ENCODE measurements at regions not wholly inside any gene's neighbourhood (a gene's known extent, or its start where the extent isn't known, plus 50 kb on each side); places are given as distances from the start of the nearest gene placed in this dataset.

DNA sequence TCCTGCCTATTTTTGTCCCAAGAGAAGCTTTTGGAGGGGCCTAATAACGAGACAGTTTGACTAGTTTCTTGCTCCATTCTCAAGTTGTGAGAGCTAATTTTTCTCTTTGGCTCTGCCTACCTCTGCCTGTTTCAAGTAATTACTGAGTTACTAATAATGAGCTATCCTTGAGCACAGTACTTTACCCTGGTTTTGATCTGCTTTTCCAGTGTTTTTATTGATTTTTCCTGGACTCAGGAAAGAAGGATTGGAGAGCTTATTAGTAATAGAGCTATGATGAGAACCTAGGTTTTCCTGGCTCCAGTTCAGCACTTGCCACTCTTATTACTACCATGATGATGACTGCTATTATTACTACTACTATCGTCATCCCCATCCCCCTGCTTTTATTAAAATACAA lies 106.7 kb downstream of the HS3ST3B1 start:
- ChIA-PET CTCF (ENCODE audit: low intra/inter-chr PET ratio) (interaction anchor here (0.6 kb wide), 1 partner anchor 1046 kb away, joined by 3 read pairs; no protein-coding TSS in a partner anchor), POLR2A (no interaction called here)
- H3K9ac ChIP-seq (ENCODE audit: insufficient read depth in 1 of 2, low read depth in 2 of 2, low read length in 2 of 2): no peak overlapping the region
- H3K4me3 ChIP-seq: no peak overlapping the region
- no peaks in the 10 kb centered on the region for H3K9me3 ChIP-seq (replicated peaks; ENCODE audit: control insufficient read depth, insufficient read depth, low read depth, low read length)
- WGBS (ENCODE audit: insufficient coverage, low coverage, missing lambda C conversion rate): 0% methylated on average over 2 of the region's 2 CpGs
- no peak overlapping the region for H2AFZ ChIP-seq (ENCODE audit: low read depth, low read length)
- DNase-seq (ENCODE audit: extremely low read depth in 1 of 4, low spot score in 3 of 4): no peak
- H3K79me2 ChIP-seq (ENCODE audit: control insufficient read depth, insufficient read depth, low read length): no peaks in the 10 kb centered on the region
- peaks cover 0 to 2% of the 10 kb centered on the region in 2 experiments; a peak in 1 of 5 replicates for H3K27me3 ChIP-seq (ENCODE audit: control insufficient read depth in 2 of 2, insufficient read depth in 2 of 2, low read length in 2 of 2)
- intact Hi-C loops (cut with micrococcal nuclease) (no loop called here), in situ Hi-C loops (cut with MboI) (no loop called here)
- BruUV-seq (replicated peaks): no TSS peak
- H3K36me3 ChIP-seq (ENCODE audit: control insufficient read depth, insufficient read depth, low read length): no peaks in the 10 kb centered on the region
- no peak for ATAC-seq
- no peaks in the 10 kb centered on the region for H3K9me1 ChIP-seq (ENCODE audit: control insufficient read depth, insufficient read depth, low read length)
- H3K27ac ChIP-seq (ENCODE audit: extremely low read depth, low read depth, low read length): no peak overlapping the region
- no peak overlapping the region for H3K4me2 ChIP-seq (ENCODE audit: insufficient read depth, low read length)
- H3K4me1 ChIP-seq (replicated peaks in 1 of 2; ENCODE audit: control insufficient read depth in 2 of 2, insufficient read depth in 2 of 2, low read length in 2 of 2): no peaks in the 10 kb centered on the region
- no peak for FAIRE-seq
- no peak for TF ChIP-seq KLF1 (tag; IDR thresholded peaks at IDR 0.05)
- TF ChIP-seq CBX2 (IDR thresholded peaks at IDR 0.05; ENCODE audit: insufficient read depth, low read length, poor library complexity, severe bottlenecking): no peak
- TF ChIP-seq ZNF184 (CRISPR knock-in tag; IDR thresholded peaks at IDR 0.05): no peak
- no peak for TF ChIP-seq RBM22 (IDR thresholded peaks at IDR 0.05; ENCODE audit: low read depth, low read length, poor library complexity, severe bottlenecking)
- TF ChIP-seq EWSR1 (IDR thresholded peaks at IDR 0.05; ENCODE audit: borderline replicate concordance, low read depth, partially characterized antibody): no peak
- no peaks in the 10 kb centered on the region for H4K20me1 ChIP-seq (replicated peaks; ENCODE audit: control insufficient read depth, insufficient read depth, low read length)

DNA sequence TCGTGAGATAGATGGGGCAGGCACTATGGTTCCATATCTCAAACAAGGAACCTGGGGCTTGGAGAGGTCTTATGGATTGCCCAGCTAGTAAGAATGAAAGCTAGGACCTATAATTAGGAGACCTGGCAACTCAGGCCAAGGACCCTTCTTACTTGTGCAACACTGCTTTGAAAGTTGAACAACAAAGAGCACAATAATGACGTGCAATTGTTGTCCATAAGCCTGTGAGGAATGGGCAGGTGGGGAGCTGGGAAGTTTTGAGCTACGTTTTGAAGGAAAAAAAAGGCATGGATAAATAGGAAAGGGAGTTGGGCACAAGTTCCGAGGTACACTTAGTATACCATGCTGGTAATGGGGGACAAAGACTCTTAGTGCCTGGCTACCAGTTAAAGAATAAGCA lies 104.3 kb downstream of the HS3ST3B1 start:
- H3K4me2 ChIP-seq (ENCODE audit: insufficient read depth, low read length): no peak overlapping the region
- CTCF ChIA-PET (ENCODE audit: low intra/inter-chr PET ratio): no interaction called here
- H3K27me3 ChIP-seq (ENCODE audit: control insufficient read depth in 2 of 2, insufficient read depth in 2 of 2, low read length in 2 of 2): peaks cover 0 to 2% of the 10 kb centered on the region in 2 experiments; a peak in 1 of 5 replicates
- TF ChIP-seq EGR1 (conservative IDR thresholded peaks at IDR 0.05) (no peak), MEF2D (tag; conservative IDR thresholded peaks at IDR 0.05; ENCODE audit: low read depth) (no peak), SIRT6 (IDR thresholded peaks at IDR 0.05; ENCODE audit: low read depth, low read length) (no peak)
- no peaks in the 10 kb centered on the region for H3K79me2 ChIP-seq (ENCODE audit: control insufficient read depth, insufficient read depth, low read length)
- no peak overlapping the region for H2AFZ ChIP-seq (ENCODE audit: low read depth, low read length)
- H3K4me1 ChIP-seq (replicated peaks in 1 of 2; ENCODE audit: control insufficient read depth in 2 of 2, insufficient read depth in 2 of 2, low read length in 2 of 2): no peaks in the 10 kb centered on the region
- H3K36me3 ChIP-seq (ENCODE audit: control insufficient read depth, insufficient read depth, low read length): no peaks in the 10 kb centered on the region
- no peak for FAIRE-seq
- ATAC-seq: no peak
- BruUV-seq (replicated peaks): no TSS peak
- no peaks in the 10 kb centered on the region for H4K20me1 ChIP-seq (replicated peaks; ENCODE audit: control insufficient read depth, insufficient read depth, low read length)
- H3K9me3 ChIP-seq (replicated peaks; ENCODE audit: control insufficient read depth, insufficient read depth, low read depth, low read length): no peaks in the 10 kb centered on the region
- WGBS (ENCODE audit: insufficient coverage, low coverage, missing lambda C conversion rate): 0% methylated on average over 3 of the region's 4 CpGs
- no peak overlapping the region for H3K27ac ChIP-seq (ENCODE audit: extremely low read depth, low read depth, low read length)
- in situ Hi-C loops (cut with MboI): no loop called here
- H3K4me3 ChIP-seq: no peak overlapping the region
- intact Hi-C loops (cut with micrococcal nuclease): no loop called here
- H3K9ac ChIP-seq (ENCODE audit: insufficient read depth in 1 of 2, low read depth in 2 of 2, low read length in 2 of 2): no peak overlapping the region
- POLR2A ChIA-PET: no interaction called here
- DNase-seq (ENCODE audit: extremely low read depth in 1 of 4, low spot score in 3 of 4): no peak
- no peaks in the 10 kb centered on the region for H3K9me1 ChIP-seq (ENCODE audit: control insufficient read depth, insufficient read depth, low read length)
